HG03064 (cell line): ENCODE measurements at regions not wholly inside any gene's neighbourhood (a gene's known extent, or its start where the extent isn't known, plus 50 kb on each side); places are given as distances from the start of the nearest gene placed in this dataset.

Source experiments
- ATAC-seq: cut with Tn5 transposase; IDR thresholded peaks from one replicate; pipeline ENCODE4 v1.9.1; 2021; ENCODE audit warnings: low read depth; ENCODE audit not compliant: unreplicated experiment

GRCh38 chr21:35672313-35672712, 388.0 kb downstream of the SETD4 start:
- no peak for ATAC-seq

GRCh38 chr21:35664683-35665082, 395.6 kb downstream of the SETD4 start:
- no peak for ATAC-seq

GRCh38 chr21:35663856-35664606, 396.3 kb downstream of the SETD4 start:
- ATAC-seq, result no peak

GRCh38 chr21:35658242-35658641, 402.1 kb downstream of the SETD4 start:
- ATAC-seq, result no peak

GRCh38 chr21:35652872-35653271, 407.5 kb downstream of the SETD4 start:
- no peak for ATAC-seq

GRCh38 chr21:35652196-35652595, 408.1 kb downstream of the SETD4 start:
- ATAC-seq, result no peak

GRCh38 chr21:35651196-35651595, 409.1 kb downstream of the SETD4 start:
- ATAC-seq, result no peak

- ATAC-seq, result no peak
Observed at GRCh38 chr21:35649186-35649585, 411.1 kb downstream of the SETD4 start.

- ATAC-seq, result no peak
Observed at GRCh38 chr21:35648512-35648911, 411.8 kb downstream of the SETD4 start.

- no peak for ATAC-seq
Observed at GRCh38 chr21:35646606-35647005, 413.7 kb downstream of the SETD4 start.

- no peak for ATAC-seq
Observed at GRCh38 chr21:35645991-35646390, 414.3 kb downstream of the SETD4 start.

GRCh38 chr21:35644523-35644922, 415.8 kb downstream of the SETD4 start:
- ATAC-seq, result no peak

- no peak for ATAC-seq
Observed at GRCh38 chr21:35643176-35643575, 417.1 kb downstream of the SETD4 start.

GRCh38 chr21:35641271-35642016, 418.9 kb downstream of the SETD4 start:
- no peak for ATAC-seq

GRCh38 chr21:35637431-35637830, 422.9 kb downstream of the SETD4 start:
- ATAC-seq, result no peak

GRCh38 chr21:35635994-35636393, 424.3 kb downstream of the SETD4 start:
- ATAC-seq, result no peak

GRCh38 chr21:35635261-35635660, 425.1 kb downstream of the SETD4 start:
- no peak for ATAC-seq

- ATAC-seq, result no peak
Observed at GRCh38 chr21:35633501-35633900, 426.8 kb downstream of the SETD4 start.

- ATAC-seq, result no peak
Observed at GRCh38 chr21:35632711-35633110, 427.6 kb downstream of the SETD4 start.

- ATAC-seq, result no peak
Observed at GRCh38 chr21:35628316-35628715, 432.0 kb downstream of the SETD4 start.

GRCh38 chr21:35627462-35627861, 432.9 kb downstream of the SETD4 start:
- no peak for ATAC-seq

GRCh38 chr21:35625576-35625975, 434.8 kb downstream of the SETD4 start:
- ATAC-seq, result no peak
